Activated CD4-positive, alpha-beta memory T cell treated with anti-CD3 and anti-CD28 coated beads, Interleukin-2, amount 10 ng/mL, durations not matched to agents 7 days and 5 days (primary cell): ENCODE measurements at regions not wholly inside any gene's neighbourhood (a gene's known extent, or its start where the extent isn't known, plus 50 kb on each side); places are given as distances from the start of the nearest gene placed in this dataset.

Experiments used
- CTCF ChIA-PET: fragments of 350-600 bp; sonication (Branson Sonifier 250); formaldehyde crosslinking; loops from one replicate; lab custom pipeline; 2021; ENCODE audit warnings: antibody characterized with exemption, inconsistent platforms; lab: Charles Lee
- POLR2A ChIA-PET: fragments of 350-600 bp; sonication (Branson Sonifier 250); formaldehyde crosslinking; loops from one replicate; lab custom pipeline; 2021; ENCODE audit warnings: antibody characterized with exemption; lab: Charles Lee
- DNase-seq: peaks from one replicate; pipeline ENCODE4 v3.0.0-alpha.2; 2020
- H3K27ac Mint-ChIP-seq: one replicate; pipeline ENCODE4 v1.8.0; 2021; ENCODE audit warnings: mild to moderate bottlenecking, mixed read lengths
- H3K27me3 Mint-ChIP-seq: one replicate; pipeline ENCODE4 v1.8.0; 2021; ENCODE audit warnings: mixed read lengths
- H3K36me3 Mint-ChIP-seq: one replicate; pipeline ENCODE4 v1.8.0; 2021; ENCODE audit warnings: low read depth, mixed read lengths
- H3K4me1 Mint-ChIP-seq: one replicate; pipeline ENCODE4 v1.8.0; 2021; ENCODE audit warnings: mixed read lengths
- H3K4me3 Mint-ChIP-seq: one replicate; pipeline ENCODE4 v1.8.0; 2021; ENCODE audit warnings: mild to moderate bottlenecking, mixed read lengths
- H3K9me3 Mint-ChIP-seq: one replicate; pipeline ENCODE4 v1.8.0; 2021; ENCODE audit warnings: mixed read lengths

DNA sequence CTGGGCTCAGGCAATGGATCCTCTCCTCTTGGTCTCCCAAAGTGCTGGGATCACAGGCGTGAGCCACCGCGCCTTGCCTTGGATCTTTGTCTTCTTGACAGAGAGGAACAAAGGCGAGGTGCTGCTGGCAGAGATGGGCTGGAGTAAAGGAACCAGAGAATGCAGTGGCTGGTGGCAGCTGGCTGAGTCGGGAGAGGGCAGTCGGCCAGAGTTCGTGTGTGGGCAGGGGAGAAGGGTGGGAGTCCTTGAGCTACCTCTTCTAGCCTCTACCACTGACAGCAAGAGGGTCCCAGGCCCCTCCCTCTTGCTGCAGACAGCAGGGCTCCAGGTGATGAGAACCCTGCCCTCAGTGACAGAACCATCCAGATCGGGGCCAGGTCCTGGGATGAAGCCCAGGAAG is 86.2 kb upstream of the LINC01488 start:
- CTCF ChIA-PET = no interaction called here
- no peaks in the 10 kb centered on the region for H3K36me3 Mint-ChIP-seq
- H3K4me3 Mint-ChIP-seq = no peak overlapping the region
- H3K4me1 Mint-ChIP-seq = no peaks in the 10 kb centered on the region
- POLR2A ChIA-PET = no interaction called here
- no peak overlapping the region for H3K27ac Mint-ChIP-seq
- no peak for DNase-seq
- no peaks in the 10 kb centered on the region for H3K9me3 Mint-ChIP-seq
- H3K27me3 Mint-ChIP-seq = no peaks in the 10 kb centered on the region

GRCh38 chr11:69396051-69396947 is 85.2 kb upstream of the LINC01488 start:
- Mint-ChIP-seq H3K4me3 (no peak overlapping the region), H3K36me3 (no peaks in the 10 kb centered on the region), H3K4me1 (peaks cover 2% of the 10 kb centered on the region), H3K9me3 (no peaks in the 10 kb centered on the region), H3K27me3 (no peaks in the 10 kb centered on the region), H3K27ac (no peak overlapping the region)
- ChIA-PET POLR2A (no interaction called here), CTCF (no interaction called here)
- DNase-seq = no peak

DNA sequence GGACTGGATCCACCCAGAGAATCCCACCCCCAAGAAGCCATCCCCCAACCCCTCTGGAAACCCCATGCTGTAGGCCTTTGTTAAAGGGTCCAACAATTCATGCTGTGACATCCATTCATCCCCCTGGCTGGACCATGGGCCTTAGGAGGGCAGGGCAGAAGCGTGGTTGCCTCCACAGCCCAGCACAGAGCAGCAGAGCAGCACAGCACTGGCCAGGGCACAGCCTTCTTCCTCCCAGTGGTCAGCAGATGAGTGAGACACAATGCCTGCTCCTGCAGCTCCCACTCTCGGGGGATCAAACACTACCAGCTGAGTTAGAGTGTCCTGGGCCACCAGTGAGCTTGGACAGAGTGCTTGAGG is 84.5 kb upstream of the LINC01488 start:
- Mint-ChIP-seq H3K36me3 (no peaks in the 10 kb centered on the region), H3K27me3 (peaks cover 2% of the 10 kb centered on the region), H3K9me3 (no peaks in the 10 kb centered on the region), H3K4me1 (peaks cover 7% of the 10 kb centered on the region), H3K4me3 (no peak overlapping the region), H3K27ac (no peak overlapping the region)
- no peak for DNase-seq
- ChIA-PET POLR2A (no interaction called here), CTCF (no interaction called here)

DNA sequence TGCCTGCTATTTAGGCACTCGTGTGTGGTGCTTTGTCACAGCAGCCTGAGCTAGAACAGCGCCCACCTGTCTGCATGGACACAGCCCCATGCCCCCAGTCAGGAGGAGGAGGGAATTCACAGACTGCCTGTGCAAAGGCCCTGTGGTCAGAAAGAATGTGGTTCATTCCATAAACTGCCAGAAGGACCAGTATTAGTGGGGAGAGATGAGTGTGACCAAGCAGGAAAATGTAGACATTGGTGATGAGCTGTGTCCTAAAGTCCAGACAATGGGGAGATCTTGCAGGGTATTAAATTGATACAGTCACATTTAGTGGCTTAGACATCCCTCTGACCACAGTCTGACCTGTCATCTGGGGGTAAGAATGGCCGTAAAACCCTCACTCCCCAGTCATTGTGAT is 83.7 kb upstream of the LINC01488 start:
- ChIA-PET CTCF (no interaction called here), POLR2A (no interaction called here)
- Mint-ChIP-seq H3K9me3 (no peaks in the 10 kb centered on the region), H3K4me1 (peaks cover 9% of the 10 kb centered on the region), H3K27me3 (peaks cover 9% of the 10 kb centered on the region), H3K27ac (no peak overlapping the region), H3K4me3 (no peak overlapping the region), H3K36me3 (no peaks in the 10 kb centered on the region)
- DNase-seq = no peak

DNA sequence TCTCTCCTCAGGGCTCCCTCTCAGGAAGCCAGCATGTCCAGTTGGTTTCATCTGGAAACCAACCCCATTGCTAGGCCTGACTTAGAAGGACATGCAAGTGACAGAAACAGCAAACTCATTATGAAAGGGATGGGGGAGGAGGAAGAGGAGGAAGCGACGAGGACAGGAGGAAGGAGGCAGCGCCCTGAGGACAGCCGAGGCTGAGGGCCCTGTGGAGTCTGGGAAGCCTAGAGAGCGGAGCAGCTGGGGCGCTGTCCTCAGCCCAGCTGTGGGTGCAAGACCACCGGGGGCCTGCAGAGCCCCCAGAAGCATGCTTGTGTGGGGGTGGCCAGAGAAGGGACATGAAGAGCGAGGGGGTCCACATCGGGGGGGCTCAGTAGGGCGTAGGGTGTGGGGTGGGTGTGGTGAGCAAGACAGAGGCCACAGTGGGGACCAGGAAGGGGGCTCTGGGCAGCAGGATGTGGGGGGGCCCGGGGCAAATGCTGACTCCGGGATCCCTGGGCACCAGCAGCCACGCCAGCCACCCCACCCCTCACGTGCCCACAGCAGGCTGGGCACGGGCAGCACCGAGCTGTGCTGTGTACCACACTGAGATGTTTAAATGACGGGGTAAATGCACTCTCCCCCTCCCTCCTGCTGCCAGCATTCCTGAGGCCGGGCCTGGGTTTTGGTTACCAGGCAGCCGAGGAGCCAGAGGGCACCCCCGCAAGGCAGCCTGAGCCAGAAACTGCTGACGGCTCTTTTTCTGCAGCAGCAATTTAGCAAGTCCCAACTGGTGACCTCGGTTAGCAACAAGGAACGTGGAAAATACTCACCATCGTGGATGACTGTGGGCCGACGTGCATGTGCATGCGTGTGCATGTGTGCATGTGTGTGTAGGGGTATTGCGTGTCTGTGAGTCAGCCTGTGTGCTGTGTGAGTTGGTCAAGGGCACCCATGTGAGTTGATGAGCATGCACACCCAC is 82.7 kb upstream of the LINC01488 start:
- DNase-seq = no peak
- CTCF ChIA-PET = no interaction called here
- Mint-ChIP-seq H3K36me3 (no peaks in the 10 kb centered on the region), H3K9me3 (peaks cover 3% of the 10 kb centered on the region), H3K4me3 (no peak overlapping the region), H3K27ac (no peak overlapping the region), H3K4me1 (peaks cover 9% of the 10 kb centered on the region), H3K27me3 (peaks cover 15% of the 10 kb centered on the region)
- POLR2A ChIA-PET = no interaction called here

GRCh38 chr11:69400140-69400539 is 81.3 kb upstream of the LINC01488 start:
- H3K36me3 Mint-ChIP-seq = no peaks in the 10 kb centered on the region
- H3K9me3 Mint-ChIP-seq = peaks cover 3% of the 10 kb centered on the region
- H3K27me3 Mint-ChIP-seq = peaks cover 15% of the 10 kb centered on the region
- peaks cover 9% of the 10 kb centered on the region for H3K4me1 Mint-ChIP-seq
- ChIA-PET POLR2A (no interaction called here), CTCF (no interaction called here)
- DNase-seq = no peak
- no peak overlapping the region for H3K27ac Mint-ChIP-seq
- H3K4me3 Mint-ChIP-seq = no peak overlapping the region

- CTCF ChIA-PET = interaction anchor here (0.6 kb wide), 1 partner anchor 832 kb away, joined by 3 read pairs; no protein-coding TSS in a partner anchor
These were observed 80.5 kb upstream of the LINC01488 start for GRCh38 chr11:69400771-69401590.

GRCh38 chr11:69401715-69402114 is 79.7 kb upstream of the LINC01488 start:
- peaks cover 9% of the 10 kb centered on the region for H3K4me1 Mint-ChIP-seq
- H3K27ac Mint-ChIP-seq = no peak overlapping the region
- H3K36me3 Mint-ChIP-seq = no peaks in the 10 kb centered on the region
- ChIA-PET CTCF (interaction anchor here (0.6 kb wide), 1 partner anchor 831 kb away, joined by 3 read pairs; no protein-coding TSS in a partner anchor), POLR2A (no interaction called here)
- peaks cover 23% of the 10 kb centered on the region for H3K27me3 Mint-ChIP-seq
- DNase-seq = no peak
- peaks cover 3% of the 10 kb centered on the region for H3K9me3 Mint-ChIP-seq
- no peak overlapping the region for H3K4me3 Mint-ChIP-seq

More at GRCh38 chr11:69400771-69401590, 80.5 kb upstream of the LINC01488 start:
- Mint-ChIP-seq H3K9me3 (peaks cover 3% of the 10 kb centered on the region), H3K27me3 (peaks cover 18% of the 10 kb centered on the region), H3K4me1 (peaks cover 9% of the 10 kb centered on the region), H3K4me3 (no peak overlapping the region), H3K36me3 (no peaks in the 10 kb centered on the region), H3K27ac (no peak overlapping the region)
- POLR2A ChIA-PET = no interaction called here
- no peak for DNase-seq

DNA sequence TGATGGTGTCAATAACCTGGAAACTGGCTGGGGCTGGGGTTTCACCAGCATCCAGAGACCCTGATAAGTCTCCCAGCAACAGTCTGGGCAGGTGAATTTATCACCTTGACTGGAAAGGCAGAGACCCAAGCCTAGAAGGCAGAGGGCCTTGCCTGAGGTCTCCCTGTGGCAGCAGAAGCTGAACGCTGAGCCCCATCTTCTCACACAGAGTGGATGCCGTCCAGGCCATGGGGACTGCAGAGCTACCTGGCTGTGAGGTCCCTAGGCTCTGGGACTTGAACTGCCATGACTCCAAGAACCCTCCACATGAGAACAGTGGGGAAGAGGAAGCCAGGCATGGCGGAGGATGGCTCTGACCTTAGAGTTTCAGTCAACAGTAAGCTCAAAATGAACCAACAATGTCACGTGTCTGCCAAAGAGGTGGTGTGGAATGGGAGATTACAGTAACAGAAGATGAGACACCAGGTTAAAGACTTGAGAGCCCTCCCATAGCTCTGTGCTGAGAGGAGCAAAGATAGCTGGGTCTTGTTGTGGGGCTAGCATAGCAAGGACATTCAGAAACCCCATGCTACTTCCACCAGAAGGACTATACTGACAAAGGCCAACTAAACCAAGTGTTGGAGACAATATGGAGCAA is 79.1 kb upstream of the LINC01488 start:
- ChIA-PET POLR2A (no interaction called here), CTCF (no interaction called here)
- peaks cover 9% of the 10 kb centered on the region for H3K4me1 Mint-ChIP-seq
- H3K27me3 Mint-ChIP-seq = peaks cover 25% of the 10 kb centered on the region
- no peak overlapping the region for H3K4me3 Mint-ChIP-seq
- H3K36me3 Mint-ChIP-seq = no peaks in the 10 kb centered on the region
- no peak overlapping the region for H3K27ac Mint-ChIP-seq
- no peak for DNase-seq
- peaks cover 3% of the 10 kb centered on the region for H3K9me3 Mint-ChIP-seq

DNA sequence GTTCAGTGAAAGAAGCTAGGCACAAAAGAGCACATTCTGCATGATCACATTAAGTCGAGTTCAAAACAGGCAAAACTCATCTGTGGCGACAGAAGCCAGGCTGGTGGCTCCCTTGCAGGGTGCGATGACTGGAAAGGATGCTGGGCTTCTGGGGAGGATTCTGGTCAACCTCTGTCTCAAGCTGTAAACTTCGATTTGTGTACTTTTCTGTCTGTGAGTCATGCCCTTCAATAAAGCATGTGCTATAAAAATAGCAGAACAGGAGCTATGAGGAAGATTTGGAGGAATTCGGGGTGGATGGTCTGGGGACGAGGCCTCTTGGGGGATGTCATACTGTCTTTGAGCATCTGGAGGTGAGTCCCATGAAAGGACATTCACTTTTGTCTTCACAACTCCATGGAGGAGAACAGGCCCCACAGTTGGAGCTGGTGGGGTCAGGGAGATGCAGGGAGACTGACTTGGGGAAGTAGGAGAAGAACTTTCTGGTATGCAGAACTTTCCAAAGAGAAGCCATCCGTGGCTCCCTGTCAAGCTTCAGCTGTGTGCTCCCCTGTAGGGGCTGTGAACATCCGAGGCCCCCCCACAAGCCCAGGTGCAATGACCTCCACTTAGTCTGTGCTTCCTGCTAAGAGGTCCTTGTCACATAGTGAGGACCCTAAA is 77.8 kb upstream of the LINC01488 start:
- Mint-ChIP-seq H3K27me3 (peaks cover 32% of the 10 kb centered on the region), H3K4me3 (no peak overlapping the region), H3K9me3 (peaks cover 3% of the 10 kb centered on the region), H3K27ac (no peak overlapping the region), H3K36me3 (no peaks in the 10 kb centered on the region), H3K4me1 (peaks cover 9% of the 10 kb centered on the region)
- no peak for DNase-seq
- CTCF ChIA-PET = no interaction called here
- POLR2A ChIA-PET = no interaction called here

DNA sequence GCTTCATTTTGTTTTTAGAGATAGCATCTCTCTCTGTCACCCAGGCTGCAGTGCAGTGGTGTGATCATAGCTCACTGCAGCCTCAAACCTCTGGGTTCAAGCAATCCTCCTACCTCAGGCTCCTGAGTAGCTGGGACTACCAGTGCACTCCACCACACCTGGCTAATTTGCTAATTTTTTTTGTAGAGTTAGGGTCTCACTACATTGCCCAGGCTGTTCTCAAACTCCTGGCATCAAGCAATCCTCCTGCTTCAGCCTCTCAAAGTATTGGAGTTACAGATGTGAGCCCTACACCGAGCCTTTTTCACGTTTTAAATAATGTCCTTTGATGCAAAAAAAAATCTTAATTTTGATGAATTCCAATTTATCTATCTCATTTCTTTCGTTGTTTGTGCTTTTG is 75.4 kb upstream of the LINC01488 start:
- no peak overlapping the region for H3K4me3 Mint-ChIP-seq
- CTCF ChIA-PET = no interaction called here
- H3K27me3 Mint-ChIP-seq = peaks cover 40% of the 10 kb centered on the region
- H3K36me3 Mint-ChIP-seq = no peaks in the 10 kb centered on the region
- peaks cover 3% of the 10 kb centered on the region for H3K9me3 Mint-ChIP-seq
- no peak for DNase-seq
- H3K27ac Mint-ChIP-seq = no peak overlapping the region
- peaks cover 16% of the 10 kb centered on the region for H3K4me1 Mint-ChIP-seq
- POLR2A ChIA-PET = no interaction called here
